Neural progenitor cell (in vitro differentiated cells): ENCODE measurements at regions not wholly inside any gene's neighbourhood (a gene's known extent, or its start where the extent isn't known, plus 50 kb on each side); places are given as distances from the start of the nearest gene placed in this dataset.

ENCODE experiments used
- DNase-seq: peaks from one replicate; pipeline ENCODE4 v3.0.0-alpha.2; 2016; ENCODE audit warnings: low spot score
- H2AFZ ChIP-seq: fragments of 200-600 bp; sonication (generic); replicated peaks from 2 replicates; pipeline ENCODE4 v1.6.1; 2016; ENCODE audit warnings: antibody characterized with exemption
- H3F3A ChIP-seq: fragments of 200-600 bp; sonication (generic); 2 replicates; pipeline ENCODE4 v1.6.1; 2016; ENCODE audit warnings: antibody characterized with exemption, low read depth
- H3K27ac ChIP-seq: fragments of 200-600 bp; sonication (generic); 2 replicates; pipeline ENCODE4 v1.5.1; 2016; ENCODE audit warnings: mild to moderate bottlenecking
- H3K27me3 ChIP-seq: fragments of 200-600 bp; sonication (generic); 2 replicates; pipeline ENCODE4 v1.6.1; 2016; ENCODE audit warnings: mild to moderate bottlenecking, moderate library complexity
- H3K36me3 ChIP-seq: fragments of 200-600 bp; sonication (generic); 2 replicates; pipeline ENCODE4 v1.5.1; 2016
- H3K4me1 ChIP-seq: fragments of 200-600 bp; sonication (generic); 2 replicates; pipeline ENCODE4 v1.6.1; 2016; ENCODE audit warnings: mixed run types
- H3K4me2 ChIP-seq: fragments of 200-600 bp; sonication (generic); 2 replicates; pipeline ENCODE4 v1.6.1; 2016
- H3K4me3 ChIP-seq: fragments of 200-600 bp; sonication (generic); 2 replicates; pipeline ENCODE4 v1.5.1; 2016
- H3K79me2 ChIP-seq: fragments of 200-600 bp; sonication (generic); 2 replicates; pipeline ENCODE4 v1.6.1; 2016; ENCODE audit warnings: low read depth
- H3K9ac ChIP-seq: fragments of 200-600 bp; sonication (generic); 2 replicates; pipeline ENCODE4 v1.6.1; 2016
- H3K9me3 ChIP-seq: fragments of 200-600 bp; sonication (generic); 2 replicates; pipeline ENCODE4 v1.5.1; 2016; ENCODE audit warnings: low read depth
- H4K20me1 ChIP-seq: fragments of 200-600 bp; sonication (generic); 2 replicates; pipeline ENCODE4 v1.6.1; 2016; ENCODE audit warnings: low read depth
- H3K27ac Mint-ChIP-seq: 3 replicates; pipeline ENCODE4 v1.8.0; 2021; ENCODE audit warnings: mixed read lengths
- H3K27me3 Mint-ChIP-seq: 2 replicates; pipeline ENCODE4 v1.8.0; 2022; ENCODE audit warnings: low read depth, mild to moderate bottlenecking, inconsistent platforms, moderate library complexity, mixed read lengths; ENCODE audit not compliant: insufficient read depth
- H3K36me3 Mint-ChIP-seq: 3 replicates; pipeline ENCODE4 v1.8.0; 2021; ENCODE audit warnings: mixed read lengths
- H3K4me1 Mint-ChIP-seq: 3 replicates; pipeline ENCODE4 v1.8.0; 2021; ENCODE audit warnings: mixed read lengths
- H3K4me3 Mint-ChIP-seq: 3 replicates; pipeline ENCODE4 v1.8.0; 2021; ENCODE audit warnings: mild to moderate bottlenecking, moderate library complexity, mixed read lengths
- H3K9me3 Mint-ChIP-seq: 3 replicates; pipeline ENCODE4 v1.8.0; 2020; ENCODE audit warnings: mixed read lengths
- CTCF ChIP-seq: fragments of 200-600 bp; sonication (generic); IDR thresholded peaks from 2 replicates; pipeline ENCODE4 v1.5.1; 2017; ENCODE audit warnings: antibody characterized with exemption, mild to moderate bottlenecking
- EZH2 ChIP-seq: fragments of 200-600 bp; sonication (generic); IDR thresholded peaks from 2 replicates; pipeline ENCODE4 v1.6.1; 2017; ENCODE audit warnings: antibody characterized with exemption, mild to moderate bottlenecking, moderate library complexity
- EZH2phosphoT487 ChIP-seq: fragments of 200-600 bp; sonication (generic); IDR thresholded peaks from 2 replicates; pipeline ENCODE4 v1.6.1; 2017; ENCODE audit warnings: antibody characterized with exemption

GRCh38 chr4:129897111-129897510 is 801.2 kb downstream of the C4orf33 start:
- Mint-ChIP-seq H3K4me3 (no peak overlapping the region), H3K4me1 (no peaks in the 10 kb centered on the region), H3K36me3 (no peaks in the 10 kb centered on the region), H3K27me3 (peaks cover 5% of the 10 kb centered on the region), H3K27ac (no peak overlapping the region), H3K9me3 (peaks cover 5% of the 10 kb centered on the region)
- Histone ChIP-seq H3K27me3 (no peaks in the 10 kb centered on the region), H4K20me1 (no peaks in the 10 kb centered on the region), H3K4me2 (no peak overlapping the region), H3K27ac (no peak overlapping the region), H2AFZ (no peak overlapping the region), H3F3A (no peaks in the 10 kb centered on the region), H3K36me3 (no peaks in the 10 kb centered on the region), H3K4me3 (no peak overlapping the region), H3K9me3 (no peaks in the 10 kb centered on the region), H3K9ac (no peak overlapping the region), H3K79me2 (no peaks in the 10 kb centered on the region), H3K4me1 (no peaks in the 10 kb centered on the region)
- DNase-seq = no peak
- TF ChIP-seq EZH2 (no peak), CTCF (no peak), EZH2phosphoT487 (no peak)

GRCh38 chr4:129899849-129900248 is 803.9 kb downstream of the C4orf33 start:
- Histone ChIP-seq H3K4me3 (no peak overlapping the region), H3F3A (no peaks in the 10 kb centered on the region), H3K27ac (no peak overlapping the region), H2AFZ (no peak overlapping the region), H3K27me3 (no peaks in the 10 kb centered on the region), H3K4me2 (no peak overlapping the region), H3K9ac (no peak overlapping the region), H4K20me1 (no peaks in the 10 kb centered on the region), H3K79me2 (no peaks in the 10 kb centered on the region), H3K4me1 (no peaks in the 10 kb centered on the region), H3K9me3 (no peaks in the 10 kb centered on the region), H3K36me3 (no peaks in the 10 kb centered on the region)
- Mint-ChIP-seq H3K27ac (no peak overlapping the region), H3K4me3 (no peak overlapping the region), H3K9me3 (peaks cover 5% of the 10 kb centered on the region), H3K36me3 (no peaks in the 10 kb centered on the region), H3K27me3 (peaks cover 7% of the 10 kb centered on the region), H3K4me1 (no peaks in the 10 kb centered on the region)
- TF ChIP-seq EZH2phosphoT487 (no peak), EZH2 (no peak), CTCF (no peak)
- DNase-seq = no peak

- Histone ChIP-seq H3K9me3 (no peaks in the 10 kb centered on the region), H3K4me2 (no peak overlapping the region), H2AFZ (no peak overlapping the region), H3F3A (no peaks in the 10 kb centered on the region), H3K4me1 (no peaks in the 10 kb centered on the region), H4K20me1 (no peaks in the 10 kb centered on the region), H3K4me3 (no peak overlapping the region), H3K27me3 (no peaks in the 10 kb centered on the region), H3K36me3 (no peaks in the 10 kb centered on the region), H3K9ac (no peak overlapping the region), H3K79me2 (no peaks in the 10 kb centered on the region), H3K27ac (no peak overlapping the region)
- Mint-ChIP-seq H3K4me1 (no peaks in the 10 kb centered on the region), H3K27me3 (peaks cover 7% of the 10 kb centered on the region), H3K4me3 (no peak overlapping the region), H3K9me3 (peaks cover 5% of the 10 kb centered on the region), H3K27ac (no peak overlapping the region), H3K36me3 (no peaks in the 10 kb centered on the region)
- TF ChIP-seq EZH2phosphoT487 = no peak
- no peak for TF ChIP-seq EZH2
- no peak for TF ChIP-seq CTCF
- DNase-seq = no peak
Observed at GRCh38 chr4:129900430-129900953, 804.5 kb downstream of the C4orf33 start.
